K562 (cell line): ENCODE measurements at regions not wholly inside any gene's neighbourhood (a gene's known extent, or its start where the extent isn't known, plus 50 kb on each side); places are given as distances from the start of the nearest gene placed in this dataset.

Experiments used
- FOXK1 ChIP-seq: sonication (generic); formaldehyde crosslinking; IDR thresholded peaks from 2 replicates; pipeline ENCODE4 v1.8.0; 2022; ENCODE audit warnings: missing genetic modification reagents, mild to moderate bottlenecking, borderline replicate concordance
- ZNF318 ChIP-seq, 2 experiments: fragments of 450-650 bp; IDR thresholded peaks; 2 replicates each; pipeline ENCODE4 v1.6.1; 2016; ENCODE audit warnings: mild to moderate bottlenecking in 2 of 2, borderline replicate concordance in 1 of 2, low read depth in 1 of 2, moderate library complexity in 1 of 2

GRCh38 chr6:134111062-134111677 lies 58.7 kb upstream of the SLC2A12 start (continued):
- TF ChIP-seq ZNF318 (IDR thresholded peaks at IDR 0.05; ENCODE audit: borderline replicate concordance in 1 of 2, low read depth in 1 of 2): no peak
- TF ChIP-seq FOXK1 (CRISPR knock-in tag): no peak
- TF ChIP-seq, all 486 proteins: peak for 23
